HG03439 (cell line): ENCODE measurements at regions not wholly inside any gene's neighbourhood (a gene's known extent, or its start where the extent isn't known, plus 50 kb on each side); places are given as distances from the start of the nearest gene placed in this dataset.

ENCODE experiments used
- ATAC-seq: cut with Tn5 transposase; IDR thresholded peaks from one replicate; pipeline ENCODE4 v1.9.1; 2021; ENCODE audit warnings: mild to moderate bottlenecking, moderate library complexity; ENCODE audit not compliant: unreplicated experiment

GRCh38 chr13:60282186-60282585 lies 114.8 kb upstream of the TDRD3 start:
- ATAC-seq = no peak

- no peak for ATAC-seq
Measured at GRCh38 chr13:60282708-60283107, 114.3 kb upstream of the TDRD3 start.

GRCh38 chr13:60286707-60287106 lies 110.3 kb upstream of the TDRD3 start:
- no peak for ATAC-seq

- ATAC-seq = no peak
Measured at GRCh38 chr13:60288569-60288968, 108.5 kb upstream of the TDRD3 start.

GRCh38 chr13:60303166-60303565 lies 93.9 kb upstream of the TDRD3 start:
- ATAC-seq = no peak

- ATAC-seq = no peak
Measured at GRCh38 chr13:60311527-60311926, 85.5 kb upstream of the TDRD3 start.

- no peak for ATAC-seq
Measured at GRCh38 chr13:60312851-60313505, 84.0 kb upstream of the TDRD3 start.

- no peak for ATAC-seq
Measured at GRCh38 chr13:60318186-60318585, 78.8 kb upstream of the TDRD3 start.

- no peak for ATAC-seq
Measured at GRCh38 chr13:60324131-60324530, 72.9 kb upstream of the TDRD3 start.

GRCh38 chr13:60326273-60326672 lies 70.7 kb upstream of the TDRD3 start:
- no peak for ATAC-seq

GRCh38 chr13:60327511-60327910 lies 69.5 kb upstream of the TDRD3 start:
- ATAC-seq = no peak

- no peak for ATAC-seq
Measured at GRCh38 chr13:60328073-60328472, 68.9 kb upstream of the TDRD3 start.

GRCh38 chr13:60329221-60329923 lies 67.6 kb upstream of the TDRD3 start:
- ATAC-seq = peak; percentile 54

GRCh38 chr13:60331249-60332012 lies 65.6 kb upstream of the TDRD3 start:
- ATAC-seq = no peak

GRCh38 chr13:60332682-60333081 lies 64.3 kb upstream of the TDRD3 start:
- ATAC-seq = no peak

GRCh38 chr13:60334310-60334709 lies 62.7 kb upstream of the TDRD3 start:
- no peak for ATAC-seq

GRCh38 chr13:60335531-60335930 lies 61.5 kb upstream of the TDRD3 start:
- no peak for ATAC-seq

GRCh38 chr13:60338754-60339153 lies 58.3 kb upstream of the TDRD3 start:
- ATAC-seq = no peak

- ATAC-seq = no peak
Measured at GRCh38 chr13:60343978-60344377, 53.0 kb upstream of the TDRD3 start.

- no peak for ATAC-seq
Measured at GRCh38 chr13:60347174-60347573, 49.8 kb upstream of the TDRD3 start.
